ENCODE measurements at regions not wholly inside any gene's neighbourhood (a gene's known extent, or its start where the extent isn't known, plus 50 kb on each side); places are given as distances from the start of the nearest gene placed in this dataset.
"Not testable (repeated sequence)": the region's sequence is repeated elsewhere in the genome, so short reads cannot be mapped to it uniquely, and the experiment has no call there.

GRCh38 chr1:115534106-115534505 lies 107.7 kb upstream of the VANGL1 start:
- no peak for DNase-seq (ENCODE audit: low read depth in 4 of 4, low spot score in 1 of 4)

- no peak for DNase-seq (ENCODE audit: low read depth in 4 of 4, low spot score in 1 of 4)
These were observed 110.0 kb upstream of the VANGL1 start for GRCh38 chr1:115531631-115532264.

GRCh38 chr1:115530407-115530806 lies 111.4 kb upstream of the VANGL1 start:
- DNase-seq (ENCODE audit: low read depth in 4 of 4, low spot score in 1 of 4): no peak

GRCh38 chr1:115529216-115529897 lies 112.4 kb upstream of the VANGL1 start:
- no peak for DNase-seq (ENCODE audit: low read depth in 4 of 4, low spot score in 1 of 4)

- not testable (repeated sequence) for DNase-seq (ENCODE audit: low read depth in 4 of 4, low spot score in 1 of 4)
These were observed 113.4 kb upstream of the VANGL1 start for GRCh38 chr1:115528336-115528735.

DNA sequence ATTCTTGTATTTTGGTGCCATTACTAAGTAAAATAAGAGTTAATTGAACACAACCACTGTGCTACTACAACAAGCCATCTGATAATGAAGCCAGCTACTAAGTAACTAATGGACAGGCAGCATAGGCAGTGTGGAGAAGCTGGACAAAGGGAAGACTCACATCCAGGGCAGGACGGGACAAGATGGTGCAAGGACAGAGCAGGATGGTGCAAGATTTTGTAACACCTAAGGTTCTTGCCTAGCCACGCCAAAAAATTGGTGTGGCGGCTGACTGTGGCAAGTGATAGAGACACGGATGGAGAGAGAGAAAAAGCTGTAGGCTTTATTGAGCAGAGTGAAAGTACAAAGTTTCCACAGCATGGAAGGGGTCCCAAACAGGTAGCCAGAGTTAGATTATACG lies 114.0 kb upstream of the VANGL1 start:
- no peak for DNase-seq (ENCODE audit: low read depth in 4 of 4, low spot score in 1 of 4)

DNA sequence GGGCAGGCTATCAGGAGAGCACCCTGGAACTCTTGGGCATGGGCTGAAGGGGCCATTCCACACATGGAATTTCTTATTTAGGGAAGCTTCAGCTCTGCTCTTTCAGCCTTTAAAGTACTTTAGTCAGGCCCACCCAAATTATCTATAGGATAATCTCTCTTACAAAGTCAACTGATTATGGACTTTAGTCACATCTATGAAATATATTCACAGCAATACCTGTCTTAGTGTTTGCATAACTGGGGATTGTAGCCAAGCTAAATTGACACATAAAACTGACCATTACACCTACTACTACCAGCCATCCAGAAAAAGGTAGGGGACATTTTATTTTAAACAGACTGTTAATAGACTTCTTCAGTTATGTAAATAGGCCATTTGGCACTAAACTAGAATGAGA lies 114.9 kb upstream of the VANGL1 start:
- no peak for DNase-seq (ENCODE audit: low read depth in 4 of 4, low spot score in 1 of 4)

DNA sequence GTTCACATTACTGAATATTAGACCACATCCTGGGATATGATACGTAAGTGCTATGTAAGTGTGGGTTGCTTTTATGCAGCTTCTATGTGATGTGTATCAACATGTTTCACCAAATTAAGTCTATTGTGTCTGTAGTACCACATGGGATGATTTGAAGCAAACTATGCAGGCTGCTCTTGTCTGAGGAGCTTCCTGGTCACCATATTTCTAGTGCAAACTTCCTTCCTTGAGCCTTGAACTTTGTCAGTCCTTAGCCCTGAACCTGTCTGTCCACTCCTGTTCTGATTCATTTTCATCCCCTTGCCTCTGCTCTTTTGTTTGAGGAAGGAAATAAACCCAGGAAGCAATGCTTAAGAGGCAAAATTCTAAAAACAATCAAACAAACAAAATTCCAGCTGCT lies 117.5 kb upstream of the VANGL1 start:
- DNase-seq (ENCODE audit: low read depth in 4 of 4, low spot score in 1 of 4): no peak

DNA sequence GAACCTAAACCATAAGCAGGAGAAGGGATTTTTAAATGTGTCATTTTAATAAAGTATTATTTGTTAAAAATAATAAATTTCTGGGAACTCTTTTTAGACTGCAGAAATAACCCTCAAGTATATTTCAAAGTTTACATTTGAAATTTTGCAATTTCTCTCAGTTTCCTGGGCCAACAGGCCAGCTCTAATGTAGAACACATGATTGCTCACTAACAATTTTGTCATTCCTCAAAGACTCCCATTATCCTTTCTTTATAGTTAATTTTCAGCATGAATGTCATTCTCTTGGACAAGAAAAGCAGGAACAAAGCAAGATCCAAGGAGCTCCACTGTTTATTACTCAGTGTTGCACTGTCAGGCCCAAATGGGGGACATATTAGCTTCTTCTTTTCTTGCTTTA lies 119.4 kb upstream of the VANGL1 start:
- DNase-seq (ENCODE audit: low read depth in 4 of 4, low spot score in 1 of 4): no peak

- no peak for DNase-seq (ENCODE audit: low read depth in 4 of 4, low spot score in 1 of 4)
These were observed 126.5 kb upstream of the VANGL1 start for GRCh38 chr1:115515270-115515669.

GRCh38 chr1:115510226-115510625 lies 131.5 kb upstream of the VANGL1 start:
- DNase-seq (ENCODE audit: low read depth in 4 of 4, low spot score in 1 of 4): not testable (repeated sequence)

- no peak for DNase-seq (ENCODE audit: low read depth in 4 of 4, low spot score in 1 of 4)
These were observed 133.9 kb upstream of the VANGL1 start for GRCh38 chr1:115507901-115508300.

DNA sequence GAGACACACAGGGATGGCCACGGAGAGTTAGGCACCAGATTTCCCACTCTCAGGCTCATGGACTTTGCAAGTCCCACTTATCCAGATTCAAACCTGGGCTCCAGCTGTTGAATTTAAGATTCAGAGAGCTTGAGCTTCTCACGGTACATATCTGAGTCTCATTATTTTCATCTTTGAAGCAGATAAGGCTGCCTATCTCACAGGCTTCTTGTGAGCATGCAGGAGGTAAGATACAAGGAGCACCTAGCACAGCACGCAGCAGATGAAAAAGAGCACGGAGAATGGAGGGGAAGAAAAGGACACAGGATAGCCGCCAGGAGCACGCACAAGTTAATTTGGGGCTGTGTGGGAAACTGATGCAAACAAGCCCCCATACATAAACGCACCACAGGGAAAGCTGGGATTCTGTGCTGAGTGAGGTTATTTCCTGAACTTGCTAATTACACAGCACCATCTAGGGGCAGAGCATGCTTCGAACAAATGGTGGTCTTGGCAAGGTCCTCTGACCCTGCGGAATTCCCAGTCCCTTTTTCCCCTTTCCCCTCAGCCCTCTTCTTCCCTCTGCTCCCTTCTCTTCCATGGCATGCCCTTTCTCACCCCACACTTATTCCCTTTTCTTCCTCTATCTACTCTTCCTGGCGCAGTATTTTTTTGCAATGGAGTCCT lies 134.7 kb upstream of the VANGL1 start:
- no peak for DNase-seq (ENCODE audit: low read depth in 4 of 4, low spot score in 1 of 4)

DNA sequence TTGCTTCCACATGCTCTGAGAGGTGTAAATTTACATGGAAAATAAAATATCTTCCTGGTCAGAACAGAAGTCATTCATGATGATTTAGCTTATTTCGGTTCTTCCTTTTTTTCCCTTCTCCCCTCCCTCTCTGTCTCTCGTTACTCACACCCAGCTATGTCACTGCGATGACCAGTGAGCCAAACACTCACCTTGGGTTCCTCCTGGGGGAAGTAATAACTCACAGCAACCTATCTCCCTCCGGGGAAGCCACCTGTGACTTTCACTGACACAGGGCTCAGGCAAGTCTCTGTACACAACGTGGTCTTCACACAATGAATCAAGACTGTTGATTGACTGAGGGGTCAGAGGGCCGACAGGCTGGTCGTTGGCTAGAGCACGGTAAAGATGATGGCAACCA lies 135.3 kb upstream of the VANGL1 start:
- DNase-seq (ENCODE audit: low read depth in 4 of 4, low spot score in 1 of 4): no peak

DNA sequence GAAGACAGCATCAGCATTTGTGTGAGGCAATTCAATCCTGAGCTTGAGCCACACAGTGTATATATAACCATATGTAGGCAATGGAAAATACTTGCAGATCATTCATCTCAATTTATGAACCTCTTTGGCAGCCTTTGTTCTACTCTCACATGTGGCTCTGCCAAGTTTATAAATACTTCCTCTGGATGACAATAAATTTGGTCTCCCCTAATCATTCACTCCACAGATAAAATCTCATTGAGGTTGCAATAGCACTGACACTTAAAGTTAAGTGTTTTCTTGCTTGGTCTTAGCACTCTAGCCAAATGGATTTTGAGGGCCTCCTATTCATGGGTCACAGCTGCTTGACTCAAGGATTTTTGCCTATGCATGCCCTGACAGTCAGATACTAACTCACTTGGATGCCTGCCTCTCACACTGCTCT lies 136.6 kb upstream of the VANGL1 start:
- no peak for DNase-seq (ENCODE audit: low read depth in 4 of 4, low spot score in 1 of 4)

GRCh38 chr1:115502183-115502582 lies 139.6 kb upstream of the VANGL1 start:
- not testable (repeated sequence) for DNase-seq (ENCODE audit: low read depth in 4 of 4, low spot score in 1 of 4)

DNA sequence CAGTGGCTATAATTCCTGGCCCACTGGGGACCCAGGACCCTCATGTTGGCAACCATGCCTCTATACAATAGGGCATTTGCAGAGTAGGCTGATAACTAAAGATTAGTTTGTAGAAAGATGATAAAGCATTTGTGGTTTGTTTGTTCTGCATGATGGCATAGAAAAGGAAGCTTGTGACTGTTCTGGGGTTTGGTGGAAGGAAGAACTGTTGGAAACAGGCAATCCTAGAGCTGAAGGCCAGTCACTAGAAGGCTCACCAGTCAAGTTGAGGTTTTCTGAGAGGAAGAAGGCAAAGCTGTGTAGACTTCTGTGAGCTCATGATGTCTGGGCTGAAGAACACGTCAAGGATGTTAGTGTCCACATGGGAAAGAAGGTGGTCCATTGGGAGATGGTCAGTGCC lies 140.3 kb upstream of the VANGL1 start:
- DNase-seq (ENCODE audit: low read depth in 4 of 4, low spot score in 1 of 4): no peak

DNA sequence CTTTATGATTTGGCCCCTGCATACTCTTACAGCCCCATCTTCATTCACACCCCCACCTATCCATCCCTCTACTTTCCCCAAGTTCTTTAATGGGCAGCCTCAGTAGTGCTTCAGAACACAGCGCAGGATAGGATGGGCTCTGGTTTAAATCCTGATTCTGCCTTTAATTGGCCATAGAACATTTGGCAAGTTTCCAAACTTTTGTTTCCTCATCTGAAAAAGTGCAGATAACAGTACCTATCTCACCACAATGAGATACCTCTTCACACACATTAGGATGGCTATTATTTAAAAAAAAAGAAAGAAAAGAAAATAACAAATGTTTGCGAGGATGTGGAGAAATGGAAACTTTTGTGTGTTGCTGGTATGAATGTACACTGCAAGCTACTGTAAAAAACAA lies 142.5 kb upstream of the VANGL1 start:
- DNase-seq (ENCODE audit: low read depth in 4 of 4, low spot score in 1 of 4): no peak

DNA sequence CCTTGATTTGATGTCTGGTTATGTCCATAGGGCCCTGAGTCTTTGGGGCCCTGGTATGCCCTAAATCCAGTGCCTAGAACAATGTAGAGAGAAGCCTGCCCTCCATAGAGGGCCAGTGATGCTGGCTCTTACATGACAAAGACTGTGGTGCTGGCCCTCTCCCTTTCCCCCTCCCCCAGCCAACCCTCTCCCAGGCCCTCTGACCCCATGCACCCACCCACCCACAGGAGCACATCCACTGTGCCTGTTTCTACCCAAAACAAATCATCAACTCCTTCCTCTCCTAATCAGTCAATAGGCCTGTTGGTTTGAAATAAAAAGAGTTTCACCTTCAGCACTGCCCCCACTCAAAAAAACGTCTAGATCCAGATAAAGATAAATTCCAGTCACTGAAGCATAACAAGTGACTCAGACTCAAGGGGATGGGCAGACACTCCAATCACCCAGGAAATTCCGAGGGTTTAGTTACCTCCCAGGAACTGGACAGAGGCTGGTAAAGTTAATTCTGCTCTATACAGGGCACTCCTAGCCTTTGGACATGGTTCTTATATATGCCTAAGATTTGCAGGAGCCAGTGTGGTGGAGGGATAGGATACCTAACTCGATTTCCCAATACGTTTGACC lies 144.8 kb upstream of the VANGL1 start:
- DNase-seq (ENCODE audit: low read depth in 4 of 4, low spot score in 1 of 4): no peak

- no peak for DNase-seq (ENCODE audit: low read depth in 4 of 4, low spot score in 1 of 4)
These were observed 146.1 kb upstream of the VANGL1 start for GRCh38 chr1:115495625-115496024.

DNA sequence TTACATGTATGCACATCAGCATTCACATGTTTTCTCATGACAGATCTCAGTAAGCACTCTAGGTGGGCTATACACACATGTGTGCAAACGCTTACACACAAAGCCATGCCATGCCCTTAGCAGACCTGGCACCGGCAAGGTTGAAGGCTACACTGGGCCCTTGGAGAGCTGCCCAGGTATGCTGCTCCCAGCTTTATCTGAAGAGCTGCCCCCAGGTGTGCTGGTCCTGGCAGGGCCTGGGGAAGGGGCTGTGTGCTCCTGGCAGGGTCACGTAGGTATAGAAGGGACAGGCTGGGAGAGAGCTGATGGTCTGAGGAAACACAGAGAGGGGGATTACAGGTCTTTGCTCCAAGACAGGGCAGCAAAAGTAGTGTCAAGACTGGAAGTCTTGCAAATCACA lies 146.7 kb upstream of the VANGL1 start:
- no peak for DNase-seq (ENCODE audit: low read depth in 4 of 4, low spot score in 1 of 4)

DNA sequence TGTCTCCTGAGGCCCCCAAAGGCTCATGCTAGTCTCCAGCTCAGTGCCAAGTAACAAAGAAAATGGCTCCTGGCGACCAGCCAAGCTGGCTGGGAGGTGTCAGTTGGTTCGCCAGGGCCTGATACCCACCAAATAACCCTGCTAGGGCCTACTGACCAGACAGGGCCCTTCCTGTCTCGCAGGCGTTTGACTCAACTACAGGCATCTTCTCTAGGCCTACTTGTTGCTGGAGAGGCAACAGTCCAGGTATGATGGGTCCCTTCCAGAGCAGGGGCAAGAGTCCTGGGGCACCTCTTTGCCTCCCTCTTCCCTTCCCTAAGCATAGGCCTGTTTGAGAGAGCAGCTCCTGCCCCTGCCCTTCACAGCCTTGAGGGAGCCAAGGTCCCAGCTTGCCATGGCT lies 147.9 kb upstream of the VANGL1 start:
- no peak for DNase-seq (ENCODE audit: low read depth in 4 of 4, low spot score in 1 of 4)
